GM23338 (cell line): ENCODE measurements at regions not wholly inside any gene's neighbourhood (a gene's known extent, or its start where the extent isn't known, plus 50 kb on each side); places are given as distances from the start of the nearest gene placed in this dataset.

Experiments
- ATAC-seq: fragments of 200-7000 bp; cut with Tn5 transposase; 3 replicates; pipeline ENCODE4 v1.9.1; 2020
- DNase-seq: peaks from one replicate; pipeline ENCODE4 v3.0.0-alpha.2; 2015; ENCODE audit warnings: low spot score
- H2AFZ ChIP-seq: fragments of 200-600 bp; sonication (generic); 2 replicates; pipeline ENCODE4 v1.8.0; 2016; ENCODE audit warnings: antibody characterized with exemption, mild to moderate bottlenecking, moderate library complexity
- H3F3A ChIP-seq: fragments of 200-600 bp; sonication (generic); replicated peaks from 2 replicates; pipeline ENCODE4 v1.8.0; 2017; ENCODE audit warnings: antibody characterized with exemption, mixed run types, low read depth
- H3K27ac ChIP-seq: fragments of 200-600 bp; sonication (generic); 2 replicates; pipeline ENCODE4 v1.6.1; 2016; ENCODE audit warnings: low read depth
- H3K27me3 ChIP-seq: fragments of 200-600 bp; sonication (generic); 2 replicates; pipeline ENCODE4 v1.8.0; 2016; ENCODE audit warnings: mild to moderate bottlenecking, mixed run types, moderate library complexity; ENCODE audit not compliant: insufficient read depth
- H3K36me3 ChIP-seq: fragments of 200-600 bp; sonication (generic); 2 replicates; pipeline ENCODE4 v1.8.0; 2016; ENCODE audit warnings: mild to moderate bottlenecking; ENCODE audit not compliant: insufficient read depth
- H3K4me1 ChIP-seq: fragments of 200-600 bp; sonication (generic); 2 replicates; pipeline ENCODE4 v1.8.0; 2016; ENCODE audit warnings: mild to moderate bottlenecking, moderate library complexity; ENCODE audit not compliant: insufficient read depth
- H3K4me2 ChIP-seq: fragments of 200-600 bp; sonication (generic); 2 replicates; pipeline ENCODE4 v1.7.1; 2017; ENCODE audit warnings: mixed run types
- H3K4me3 ChIP-seq: fragments of 200-600 bp; sonication (generic); 2 replicates; pipeline ENCODE4 v1.6.1; 2016; ENCODE audit warnings: mixed run types
- H3K79me2 ChIP-seq: fragments of 200-600 bp; sonication (generic); replicated peaks from 2 replicates; pipeline ENCODE4 v1.8.0; 2017; ENCODE audit warnings: mild to moderate bottlenecking; ENCODE audit not compliant: insufficient read depth
- H3K9me2 ChIP-seq: fragments of 200-600 bp; sonication (generic); 2 replicates; pipeline ENCODE4 v1.8.0; 2017; ENCODE audit not compliant: insufficient read depth
- H4K20me1 ChIP-seq: fragments of 200-600 bp; sonication (generic); replicated peaks from 2 replicates; pipeline ENCODE4 v1.8.0; 2017; ENCODE audit warnings: mild to moderate bottlenecking; ENCODE audit not compliant: insufficient read depth
- H3K27ac Mint-ChIP-seq: 2 replicates; pipeline ENCODE4 v1.8.0; 2020; ENCODE audit warnings: inconsistent platforms, mild to moderate bottlenecking, moderate library complexity, mixed read lengths
- H3K27me3 Mint-ChIP-seq: 3 replicates; pipeline ENCODE4 v1.8.0; 2022; ENCODE audit warnings: low read depth, mild to moderate bottlenecking, moderate library complexity, mixed read lengths, inconsistent platforms; ENCODE audit not compliant: insufficient read depth, poor library complexity
- H3K36me3 Mint-ChIP-seq: 3 replicates; pipeline ENCODE4 v1.8.0; 2021; ENCODE audit warnings: low read depth, mild to moderate bottlenecking, inconsistent platforms, moderate library complexity, mixed read lengths
- H3K4me1 Mint-ChIP-seq: 3 replicates; pipeline ENCODE4 v1.8.0; 2020; ENCODE audit warnings: mild to moderate bottlenecking, inconsistent platforms, mixed read lengths
- H3K4me3 Mint-ChIP-seq: 3 replicates; pipeline ENCODE4 v1.8.0; 2021; ENCODE audit warnings: moderate library complexity, mild to moderate bottlenecking, inconsistent platforms, mixed read lengths
- H3K9me3 Mint-ChIP-seq: 3 replicates; pipeline ENCODE4 v1.8.0; 2020; ENCODE audit warnings: moderate library complexity, mild to moderate bottlenecking, inconsistent platforms, mixed read lengths
- CREB1 ChIP-seq: fragments of 250-450 bp; sonication (Bioruptor Pico); IDR thresholded peaks from 2 replicates; pipeline ENCODE4 v1.5.0; 2020; ENCODE audit warnings: low read depth, mild to moderate bottlenecking, moderate library complexity
- ETS1 ChIP-seq: IDR thresholded peaks from 2 replicates; pipeline ENCODE4 v1.6.1; 2016; ENCODE audit warnings: antibody characterized with exemption
- EZH2 ChIP-seq: fragments of 200-600 bp; sonication (generic); IDR thresholded peaks from one replicate; pipeline ENCODE4 v1.8.0; 2017; ENCODE audit warnings: antibody characterized with exemption, mild to moderate bottlenecking, low read depth; ENCODE audit not compliant: unreplicated experiment
- POLR2AphosphoS5 ChIP-seq: IDR thresholded peaks from 2 replicates; pipeline ENCODE4 v1.6.1; 2016; ENCODE audit warnings: antibody characterized with exemption, low read depth
- REST ChIP-seq: IDR thresholded peaks from one replicate; pipeline ENCODE4 v1.6.1; 2018; ENCODE audit warnings: antibody characterized with exemption; ENCODE audit not compliant: unreplicated experiment
- STAT1 ChIP-seq: IDR thresholded peaks from one replicate; pipeline ENCODE4 v1.6.1; 2016; ENCODE audit warnings: antibody characterized with exemption; ENCODE audit not compliant: unreplicated experiment
- ZNF331 ChIP-seq: fragments of 250-450 bp; sonication (Bioruptor Pico); IDR thresholded peaks from 2 replicates; pipeline ENCODE4 v1.5.0; 2020; ENCODE audit warnings: low read depth, mild to moderate bottlenecking, moderate library complexity
- ZNF462 ChIP-seq: fragments of 250-450 bp; sonication (Bioruptor Pico); IDR thresholded peaks from 2 replicates; pipeline ENCODE4 v1.5.0; 2020; ENCODE audit warnings: mild to moderate bottlenecking, moderate library complexity

DNA sequence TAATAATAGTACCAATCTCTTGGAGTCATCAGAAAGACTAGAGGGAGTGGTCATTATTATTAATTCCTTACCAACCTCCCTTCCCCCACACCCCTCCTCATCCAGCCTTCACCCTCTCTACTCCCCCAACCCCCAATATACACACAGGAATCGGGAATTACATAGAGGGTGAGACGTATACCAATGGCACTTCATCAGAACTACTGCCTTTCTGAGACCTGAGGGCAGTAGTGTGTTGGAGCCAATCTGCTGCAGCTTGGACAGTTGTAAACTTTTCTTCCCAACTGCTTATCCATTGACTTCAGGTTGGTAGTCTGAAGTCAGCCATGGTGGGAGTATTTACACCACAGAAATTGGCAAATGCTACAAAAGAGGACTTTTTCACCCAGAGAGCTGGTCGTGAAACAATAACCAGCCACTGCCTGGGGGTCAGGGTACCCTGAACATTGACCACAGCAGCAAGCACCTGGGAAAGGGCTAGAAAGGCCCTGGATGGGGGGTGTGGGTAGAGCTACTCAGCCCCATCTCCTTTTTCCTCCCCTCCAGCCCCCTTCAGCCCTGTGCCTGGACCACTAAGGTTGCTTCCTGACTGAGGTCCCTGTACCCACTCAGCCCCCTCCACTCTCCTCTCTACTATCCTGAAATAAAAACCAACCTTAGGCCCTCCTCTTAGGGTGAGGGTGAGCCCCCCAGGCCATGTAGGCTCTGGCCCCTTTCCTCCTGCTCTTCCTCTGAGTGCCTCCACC, 161.5 kb downstream of the MRPL14 start:
- TF ChIP-seq REST (no peak), EZH2 (no peak), STAT1 (no peak), POLR2AphosphoS5 (no peak), ZNF462 (CRISPR knock-in tag) (no peak), ETS1 (no peak), CREB1 (no peak), ZNF331 (CRISPR knock-in tag) (no peak)
- Histone ChIP-seq H4K20me1 (no peaks in the 10 kb centered on the region), H3K36me3 (no peaks in the 10 kb centered on the region), H2AFZ (no peak overlapping the region), H3K79me2 (no peaks in the 10 kb centered on the region), H3K27ac (no peak overlapping the region), H3F3A (no peaks in the 10 kb centered on the region), H3K4me1 (0 out of 2 replicates have a peak, but pooled peaks cover 7% of the 10 kb centered on the region), H3K4me3 (no peak overlapping the region), H3K27me3 (no peaks in the 10 kb centered on the region), H3K9me2 (no peaks in the 10 kb centered on the region), H3K4me2 (no peak overlapping the region)
- Mint-ChIP-seq H3K27ac (no peak overlapping the region), H3K27me3 (peaks cover 15% of the 10 kb centered on the region), H3K4me3 (no peak overlapping the region), H3K4me1 (peaks cover 23% of the 10 kb centered on the region), H3K36me3 (no peaks in the 10 kb centered on the region; the same call in 2 of the 3 replicates), H3K9me3 (no peaks in the 10 kb centered on the region; the same call in 2 of the 3 replicates)
- ATAC-seq (no peak), DNase-seq (no peak)
